ENCODE measurements at regions not wholly inside any gene's neighbourhood (a gene's known extent, or its start where the extent isn't known, plus 50 kb on each side); places are given as distances from the start of the nearest gene placed in this dataset.

DNA sequence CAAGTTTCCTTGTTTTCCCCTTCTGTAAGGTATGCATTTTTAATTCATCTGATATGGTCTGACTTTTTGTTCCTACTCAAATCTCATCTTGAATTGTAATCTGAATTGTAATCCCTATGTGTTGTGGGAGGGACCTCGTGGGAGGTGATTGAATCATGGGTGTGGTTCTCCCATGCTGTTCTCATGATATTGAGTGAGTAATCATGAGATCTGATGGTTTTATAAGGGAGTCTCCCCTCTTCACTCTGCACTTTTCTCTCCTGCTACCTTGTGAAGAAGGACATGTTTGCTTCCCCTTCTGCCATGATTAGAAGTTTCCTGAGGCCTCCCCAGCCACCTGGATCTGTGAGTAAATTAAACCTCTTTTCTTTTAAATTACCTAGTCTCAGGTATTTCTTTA, 476.1 kb downstream of the LPIN1 start:
- TF ChIP-seq ZFX (IDR thresholded peaks at IDR 0.05; ENCODE audit: borderline replicate concordance): no peak
- TF ChIP-seq, protein P1, sequence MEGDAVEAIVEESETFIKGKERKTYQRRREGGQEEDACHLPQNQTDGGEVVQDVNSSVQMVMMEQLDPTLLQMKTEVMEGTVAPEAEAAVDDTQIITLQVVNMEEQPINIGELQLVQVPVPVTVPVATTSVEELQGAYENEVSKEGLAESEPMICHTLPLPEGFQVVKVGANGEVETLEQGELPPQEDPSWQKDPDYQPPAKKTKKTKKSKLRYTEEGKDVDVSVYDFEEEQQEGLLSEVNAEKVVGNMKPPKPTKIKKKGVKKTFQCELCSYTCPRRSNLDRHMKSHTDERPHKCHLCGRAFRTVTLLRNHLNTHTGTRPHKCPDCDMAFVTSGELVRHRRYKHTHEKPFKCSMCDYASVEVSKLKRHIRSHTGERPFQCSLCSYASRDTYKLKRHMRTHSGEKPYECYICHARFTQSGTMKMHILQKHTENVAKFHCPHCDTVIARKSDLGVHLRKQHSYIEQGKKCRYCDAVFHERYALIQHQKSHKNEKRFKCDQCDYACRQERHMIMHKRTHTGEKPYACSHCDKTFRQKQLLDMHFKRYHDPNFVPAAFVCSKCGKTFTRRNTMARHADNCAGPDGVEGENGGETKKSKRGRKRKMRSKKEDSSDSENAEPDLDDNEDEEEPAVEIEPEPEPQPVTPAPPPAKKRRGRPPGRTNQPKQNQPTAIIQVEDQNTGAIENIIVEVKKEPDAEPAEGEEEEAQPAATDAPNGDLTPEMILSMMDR (IDR thresholded peaks at IDR 0.05): no peak
- H3K27ac ChIP-seq: no peak overlapping the region

DNA sequence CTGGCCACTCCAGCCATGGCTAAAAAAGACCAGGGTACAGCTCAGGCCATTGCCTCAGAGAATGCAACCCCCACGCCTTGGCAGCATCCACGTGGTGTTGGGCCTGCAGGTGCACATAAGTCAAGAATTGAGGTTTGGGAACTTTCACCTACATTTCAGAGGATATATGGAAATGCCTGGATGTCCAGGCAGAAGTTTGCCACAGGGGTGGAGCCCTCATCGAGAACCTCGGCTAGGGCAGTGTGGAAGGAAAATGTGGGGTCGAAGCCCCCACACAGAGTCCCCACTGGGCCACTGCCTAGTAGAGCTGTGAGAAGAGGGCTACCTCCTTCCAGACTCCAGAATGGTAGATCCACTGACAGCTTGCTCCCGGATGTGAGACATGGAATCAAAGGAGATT, 477.3 kb downstream of the LPIN1 start:
- H3K27ac ChIP-seq: no peak overlapping the region
- no peak for TF ChIP-seq ZFX (IDR thresholded peaks at IDR 0.05; ENCODE audit: borderline replicate concordance)
- TF ChIP-seq, protein P1 (IDR thresholded peaks at IDR 0.05): no peak

DNA sequence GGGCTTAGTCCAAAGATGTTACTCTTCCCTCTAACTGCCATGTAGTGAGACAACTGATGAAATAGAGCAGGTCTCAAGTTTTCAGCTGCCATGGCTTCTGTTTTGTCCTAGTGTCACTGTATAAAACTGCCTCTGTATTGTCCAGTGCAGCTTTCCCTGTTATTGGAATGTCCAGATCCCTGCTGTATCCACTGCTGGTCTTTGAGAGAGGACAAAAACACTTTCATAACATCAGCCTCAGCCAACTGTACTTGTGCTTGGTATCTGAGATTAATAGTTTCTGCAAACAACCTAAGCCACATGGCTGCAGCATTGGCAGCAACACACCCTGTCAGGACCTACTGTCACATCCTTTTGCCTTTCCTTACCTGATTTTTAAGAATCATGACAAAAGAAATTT, 480.2 kb downstream of the LPIN1 start:
- no peak overlapping the region for H3K27ac ChIP-seq
- TF ChIP-seq ZFX (IDR thresholded peaks at IDR 0.05; ENCODE audit: borderline replicate concordance): no peak
- TF ChIP-seq, protein P1 (IDR thresholded peaks at IDR 0.05): no peak

DNA sequence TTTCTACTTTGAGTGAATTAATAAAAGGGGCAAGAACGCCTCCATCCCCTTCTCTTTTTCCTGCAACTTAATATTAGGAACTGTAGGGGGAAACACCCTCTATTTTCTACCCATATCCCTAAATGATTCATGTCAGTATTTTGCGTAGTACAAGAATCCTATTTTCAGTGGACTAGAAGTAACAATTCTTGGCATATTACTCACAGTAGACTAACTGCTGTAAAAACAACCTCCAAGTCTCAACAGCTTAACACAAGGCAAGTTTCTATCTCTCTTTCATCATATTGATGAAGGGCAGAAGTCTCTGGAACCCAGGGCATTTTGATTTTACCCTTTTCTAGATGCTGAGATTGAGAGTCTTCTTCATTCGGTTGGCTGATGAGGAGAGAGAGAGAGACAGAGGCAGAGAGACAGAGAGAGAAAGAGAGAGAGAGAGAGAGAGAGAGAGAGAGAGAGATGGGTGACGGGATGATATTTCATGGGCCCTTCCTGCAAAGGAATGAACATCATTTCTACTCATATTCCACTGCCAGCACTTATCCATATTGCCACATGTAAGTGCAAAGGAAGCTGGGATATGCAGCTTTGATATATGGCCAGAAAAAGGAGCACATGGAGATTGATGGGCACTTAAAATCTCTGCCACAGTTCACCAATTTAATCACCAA, 481.6 kb downstream of the LPIN1 start:
- TF ChIP-seq, protein P1 (IDR thresholded peaks at IDR 0.05): no peak
- no peak for TF ChIP-seq ZFX (IDR thresholded peaks at IDR 0.05; ENCODE audit: borderline replicate concordance)
- no peak overlapping the region for H3K27ac ChIP-seq

DNA sequence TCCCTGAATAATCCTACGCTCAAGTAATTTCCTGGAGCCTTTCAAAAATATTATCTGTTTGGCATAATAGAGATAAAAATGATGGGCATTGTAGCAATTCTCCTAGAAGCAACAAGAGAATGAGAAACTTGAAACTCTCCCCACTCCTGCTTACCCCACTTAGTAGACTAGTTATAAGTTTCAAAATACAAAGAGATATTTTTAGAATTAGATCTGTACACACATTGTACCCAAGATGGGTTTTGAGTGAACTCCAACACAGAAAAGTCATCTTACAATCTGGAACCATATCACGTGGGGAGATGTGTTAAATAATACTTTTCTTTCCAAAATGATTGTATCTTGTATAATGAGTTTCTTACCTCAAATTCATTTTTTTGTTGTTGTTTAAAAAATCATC, 484.9 kb downstream of the LPIN1 start:
- no peak for TF ChIP-seq ZFX (IDR thresholded peaks at IDR 0.05; ENCODE audit: borderline replicate concordance)
- TF ChIP-seq, protein P1 (IDR thresholded peaks at IDR 0.05): no peak
- H3K27ac ChIP-seq: no peak overlapping the region

DNA sequence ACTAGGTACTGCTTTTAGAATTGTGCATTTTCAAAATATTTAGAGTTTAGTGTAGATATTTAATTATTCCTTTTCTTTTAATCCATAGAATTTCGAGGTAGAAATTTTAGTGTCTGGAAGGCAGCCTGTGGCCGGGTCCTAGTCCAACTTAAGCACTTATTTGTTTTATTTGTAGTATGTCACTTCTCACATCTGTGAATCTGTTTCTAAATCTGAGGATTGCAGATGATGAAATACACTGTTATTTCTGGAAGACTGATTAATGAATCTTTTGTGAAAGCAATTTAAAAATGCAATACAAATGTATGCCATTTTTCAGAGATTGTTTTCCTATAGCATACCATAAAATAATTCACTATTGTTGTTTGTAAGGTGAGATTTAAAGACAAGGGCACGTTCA, 483.9 kb upstream of the TRIB2 start:
- TF ChIP-seq, protein P1 (IDR thresholded peaks at IDR 0.05): no peak
- TF ChIP-seq ZFX (IDR thresholded peaks at IDR 0.05; ENCODE audit: borderline replicate concordance): no peak
- H3K27ac ChIP-seq: no peak overlapping the region

DNA sequence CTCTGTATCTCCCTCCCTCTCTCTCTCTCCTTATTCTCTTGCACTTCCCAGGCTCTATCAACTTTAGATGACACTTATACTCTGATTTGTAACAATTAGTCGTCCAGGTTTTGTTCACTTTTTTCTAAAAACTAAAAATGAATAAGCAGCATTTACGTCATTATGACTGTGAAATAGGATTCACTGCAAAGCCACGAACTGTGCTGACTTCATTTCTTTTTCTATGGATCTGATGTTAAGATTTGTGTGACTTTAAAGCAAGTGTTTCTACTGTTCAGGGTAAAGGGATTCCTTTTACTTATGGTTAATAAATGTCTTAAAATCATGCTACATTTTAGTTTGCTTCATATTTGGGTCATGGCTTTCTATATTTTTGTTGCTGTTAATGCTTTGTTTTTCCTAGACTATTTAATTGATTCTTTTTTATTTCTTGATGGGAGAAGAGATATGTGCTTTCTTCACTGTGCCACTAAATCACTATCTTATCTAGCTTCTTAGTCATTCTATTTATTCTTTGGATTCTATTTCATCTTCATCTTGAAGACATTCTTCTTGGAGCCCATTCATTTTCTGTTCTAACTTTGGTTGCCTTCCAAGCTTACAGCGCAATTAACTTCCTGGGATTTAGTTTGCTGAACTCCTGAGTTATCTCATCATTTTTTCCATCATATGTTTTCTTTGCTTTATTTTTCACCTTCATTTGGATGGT, 480.4 kb upstream of the TRIB2 start:
- no peak overlapping the region for H3K27ac ChIP-seq
- TF ChIP-seq ZFX (IDR thresholded peaks at IDR 0.05; ENCODE audit: borderline replicate concordance): no peak
- TF ChIP-seq, protein P1 (IDR thresholded peaks at IDR 0.05): no peak

Measured in 22Rv1 (cell line).